ENCODE measurements at regions not wholly inside any gene's neighbourhood (a gene's known extent, or its start where the extent isn't known, plus 50 kb on each side); places are given as distances from the start of the nearest gene placed in this dataset.

- TF ChIP-seq REST (IDR thresholded peaks at IDR 0.05; ENCODE audit: insufficient replicate concordance, low read depth) = no peak
- TF ChIP-seq POLR2AphosphoS5 (IDR thresholded peaks at IDR 0.05; ENCODE audit: low read depth) = no peak
- TF ChIP-seq, protein P1, sequence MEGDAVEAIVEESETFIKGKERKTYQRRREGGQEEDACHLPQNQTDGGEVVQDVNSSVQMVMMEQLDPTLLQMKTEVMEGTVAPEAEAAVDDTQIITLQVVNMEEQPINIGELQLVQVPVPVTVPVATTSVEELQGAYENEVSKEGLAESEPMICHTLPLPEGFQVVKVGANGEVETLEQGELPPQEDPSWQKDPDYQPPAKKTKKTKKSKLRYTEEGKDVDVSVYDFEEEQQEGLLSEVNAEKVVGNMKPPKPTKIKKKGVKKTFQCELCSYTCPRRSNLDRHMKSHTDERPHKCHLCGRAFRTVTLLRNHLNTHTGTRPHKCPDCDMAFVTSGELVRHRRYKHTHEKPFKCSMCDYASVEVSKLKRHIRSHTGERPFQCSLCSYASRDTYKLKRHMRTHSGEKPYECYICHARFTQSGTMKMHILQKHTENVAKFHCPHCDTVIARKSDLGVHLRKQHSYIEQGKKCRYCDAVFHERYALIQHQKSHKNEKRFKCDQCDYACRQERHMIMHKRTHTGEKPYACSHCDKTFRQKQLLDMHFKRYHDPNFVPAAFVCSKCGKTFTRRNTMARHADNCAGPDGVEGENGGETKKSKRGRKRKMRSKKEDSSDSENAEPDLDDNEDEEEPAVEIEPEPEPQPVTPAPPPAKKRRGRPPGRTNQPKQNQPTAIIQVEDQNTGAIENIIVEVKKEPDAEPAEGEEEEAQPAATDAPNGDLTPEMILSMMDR (IDR thresholded peaks at IDR 0.05; ENCODE audit: insufficient read depth, low read length) = no peak
- no peak for TF ChIP-seq GABPA (IDR thresholded peaks at IDR 0.05; ENCODE audit: low read depth)
Measured at GRCh38 chr7:157481389-157481788, 144.6 kb downstream of the DNAJB6 start.

All from HL-60 (cell line).